Suprapubic skin (tissue), 4 donors: ENCODE measurements at regions not wholly inside any gene's neighbourhood (a gene's known extent, or its start where the extent isn't known, plus 50 kb on each side); places are given as distances from the start of the nearest gene placed in this dataset.
A peak's percentile ranks its signal among the peaks of the same experiment; 100 is the strongest.

Experiments
- DNase-seq, 2 donors: peaks; one replicate each; pipeline ENCODE4 v3.0.0-alpha.2; 2019; ENCODE audit warnings: low spot score in 2 of 2
- H3K27ac ChIP-seq: fragments of 200-600 bp; sonication (generic); one replicate; pipeline ENCODE4 v1.5.1; 2019
- H3K27me3 ChIP-seq: fragments of 200-600 bp; sonication (generic); one replicate; pipeline ENCODE4 v1.5.1; 2019
- H3K36me3 ChIP-seq: fragments of 200-600 bp; sonication (generic); one replicate; pipeline ENCODE4 v1.5.1; 2019
- H3K4me1 ChIP-seq: fragments of 200-600 bp; sonication (generic); one replicate; pipeline ENCODE4 v1.5.1; 2019
- H3K4me3 ChIP-seq: fragments of 200-600 bp; sonication (generic); one replicate; pipeline ENCODE4 v1.5.1; 2019; ENCODE audit warnings: mild to moderate bottlenecking
- H3K9me3 ChIP-seq: fragments of 200-600 bp; sonication (generic); one replicate; pipeline ENCODE4 v1.5.1; 2019
- EP300 ChIP-seq: sonication (generic); formaldehyde crosslinking; IDR thresholded peaks from one replicate; pipeline ENCODE4 v1.6.1; 2017; ENCODE audit warnings: antibody characterized with exemption
- POLR2A ChIP-seq, 2 donors: fragments of 450-650 bp; IDR thresholded peaks; one replicate each; pipeline ENCODE4 v1.6.1; 2017; ENCODE audit warnings: antibody characterized with exemption in 2 of 2, mild to moderate bottlenecking in 2 of 2, moderate library complexity in 2 of 2
- POLR2AphosphoS5 ChIP-seq, 3 donors: sonication (generic); formaldehyde crosslinking; IDR thresholded peaks; one replicate each; pipeline ENCODE4 v1.6.1; 2017; ENCODE audit warnings: antibody characterized with exemption in 3 of 3
- WGBS: methylation state at CpG from one replicate; pipeline ENCODE4 v1.1.5; 2018; 5-methylcytosine and 5-hydroxymethylcytosine counted together
- TF ChIP-seq, protein P1 (sequence below), 2 donors: fragments of 200-600 bp in 1 of 2; fragments of 450-650 bp in 1 of 2; sonication (generic) in 1 of 2; IDR thresholded peaks; one replicate each; pipeline ENCODE4 v1.5.1; 2016 to 2019; ENCODE audit warnings: antibody characterized with exemption in 2 of 2, mild to moderate bottlenecking in 1 of 2, moderate library complexity in 1 of 2

DNA sequence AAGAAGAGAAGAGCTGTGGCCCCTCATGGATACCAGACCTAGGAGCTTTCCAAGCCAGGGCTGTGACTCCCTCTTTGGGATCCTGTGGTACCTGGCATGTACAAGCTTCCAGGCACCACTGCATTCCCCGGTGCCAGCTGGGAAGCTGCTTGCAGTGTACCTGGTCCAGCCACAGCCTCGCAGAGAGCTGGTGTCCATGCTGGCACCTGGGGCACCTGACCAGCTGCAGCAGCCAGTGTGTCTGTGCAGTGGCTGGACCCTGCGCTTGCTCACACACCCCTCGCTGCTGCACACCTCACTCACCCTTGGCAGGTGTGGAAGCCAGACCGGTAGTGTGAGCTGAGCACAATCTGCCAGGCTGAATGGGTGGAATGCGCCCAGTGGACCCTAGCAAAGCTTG, 190.9 kb upstream of the MAN1A1 start:
- Histone ChIP-seq H3K9me3 (no peaks in the 10 kb centered on the region), H3K4me1 (peaks cover 12% of the 10 kb centered on the region), H3K36me3 (no peaks in the 10 kb centered on the region), H3K27me3 (no peaks in the 10 kb centered on the region), H3K4me3 (no peak overlapping the region), H3K27ac (no peak overlapping the region)
- no peak for DNase-seq
- TF ChIP-seq POLR2A (IDR thresholded peaks at IDR 0.05): no peak
- no peak for TF ChIP-seq POLR2AphosphoS5 (IDR thresholded peaks at IDR 0.05)
- no peak for TF ChIP-seq EP300
- TF ChIP-seq, protein P1, sequence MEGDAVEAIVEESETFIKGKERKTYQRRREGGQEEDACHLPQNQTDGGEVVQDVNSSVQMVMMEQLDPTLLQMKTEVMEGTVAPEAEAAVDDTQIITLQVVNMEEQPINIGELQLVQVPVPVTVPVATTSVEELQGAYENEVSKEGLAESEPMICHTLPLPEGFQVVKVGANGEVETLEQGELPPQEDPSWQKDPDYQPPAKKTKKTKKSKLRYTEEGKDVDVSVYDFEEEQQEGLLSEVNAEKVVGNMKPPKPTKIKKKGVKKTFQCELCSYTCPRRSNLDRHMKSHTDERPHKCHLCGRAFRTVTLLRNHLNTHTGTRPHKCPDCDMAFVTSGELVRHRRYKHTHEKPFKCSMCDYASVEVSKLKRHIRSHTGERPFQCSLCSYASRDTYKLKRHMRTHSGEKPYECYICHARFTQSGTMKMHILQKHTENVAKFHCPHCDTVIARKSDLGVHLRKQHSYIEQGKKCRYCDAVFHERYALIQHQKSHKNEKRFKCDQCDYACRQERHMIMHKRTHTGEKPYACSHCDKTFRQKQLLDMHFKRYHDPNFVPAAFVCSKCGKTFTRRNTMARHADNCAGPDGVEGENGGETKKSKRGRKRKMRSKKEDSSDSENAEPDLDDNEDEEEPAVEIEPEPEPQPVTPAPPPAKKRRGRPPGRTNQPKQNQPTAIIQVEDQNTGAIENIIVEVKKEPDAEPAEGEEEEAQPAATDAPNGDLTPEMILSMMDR (IDR thresholded peaks at IDR 0.05): no peak
- 88% methylated on average over 2 of the region's 6 CpGs for WGBS

DNA sequence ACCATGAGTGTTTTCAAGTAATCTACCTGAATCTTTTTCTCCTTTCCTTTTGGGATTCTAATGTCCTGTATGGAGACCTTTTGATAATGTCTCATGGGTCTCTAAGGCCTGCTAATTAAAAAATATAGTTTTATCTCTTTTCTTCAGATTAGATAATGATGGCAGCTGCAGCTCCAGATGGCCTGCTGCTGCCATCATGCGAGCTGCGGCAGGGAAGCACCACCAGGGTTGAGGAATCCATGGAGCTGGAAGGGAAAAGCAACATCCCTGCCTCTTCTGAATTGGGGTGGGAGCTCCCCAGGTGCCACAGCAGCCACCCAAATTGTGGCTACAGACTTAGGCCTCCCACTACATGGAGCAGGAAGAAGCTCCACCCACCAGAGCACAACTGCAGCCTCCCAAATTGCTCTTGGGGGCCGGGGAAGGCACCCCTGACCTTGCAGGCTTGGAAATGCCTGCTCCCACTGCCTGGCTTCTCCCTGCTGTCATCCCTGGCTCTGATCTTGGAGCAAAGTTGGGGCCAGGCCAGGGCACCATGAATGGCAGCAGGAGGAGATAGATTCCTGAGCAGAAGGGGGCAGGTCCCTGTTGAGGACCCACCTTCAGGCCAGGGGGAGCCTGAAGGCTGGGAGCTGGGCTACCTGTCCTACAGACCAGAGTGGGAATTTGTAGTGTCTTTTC, 189.6 kb upstream of the MAN1A1 start:
- Histone ChIP-seq H3K27me3 (no peaks in the 10 kb centered on the region), H3K36me3 (no peaks in the 10 kb centered on the region), H3K4me3 (no peak overlapping the region), H3K27ac (no peak overlapping the region), H3K9me3 (no peaks in the 10 kb centered on the region), H3K4me1 (peaks cover 15% of the 10 kb centered on the region)
- WGBS: 82% methylated on average over 3 of the region's 3 CpGs
- no peak for DNase-seq
- TF ChIP-seq, protein P1 (IDR thresholded peaks at IDR 0.05): no peak
- TF ChIP-seq POLR2AphosphoS5 (IDR thresholded peaks at IDR 0.05) (no peak), EP300 (no peak), POLR2A (IDR thresholded peaks at IDR 0.05) (no peak)

DNA sequence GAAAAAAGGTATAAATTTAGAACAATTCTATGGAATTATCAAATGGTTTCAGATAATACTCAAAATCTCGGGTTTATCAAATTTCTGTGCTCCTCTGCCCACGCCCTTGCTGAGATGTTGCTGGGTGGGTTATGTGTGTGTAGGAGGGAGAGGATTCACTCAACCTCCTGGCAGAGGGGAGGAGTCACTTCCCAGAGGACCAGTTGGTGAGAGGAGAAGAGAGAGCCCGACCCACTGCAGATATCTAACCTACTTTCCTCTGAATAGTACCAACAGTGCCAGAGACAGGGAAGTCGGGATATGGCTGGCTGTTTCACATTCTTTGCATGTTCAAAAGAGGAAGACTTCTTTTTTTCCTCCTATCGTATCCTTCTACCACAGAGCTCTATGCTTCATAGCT, 187.1 kb upstream of the MAN1A1 start:
- TF ChIP-seq, protein P1 (IDR thresholded peaks at IDR 0.05): no peak
- no peak for TF ChIP-seq POLR2A (IDR thresholded peaks at IDR 0.05)
- TF ChIP-seq POLR2AphosphoS5 (IDR thresholded peaks at IDR 0.05): no peak
- no peak for TF ChIP-seq EP300
- Histone ChIP-seq H3K4me1 (peaks cover 26% of the 10 kb centered on the region), H3K4me3 (no peak overlapping the region), H3K9me3 (no peaks in the 10 kb centered on the region), H3K27ac (no peak overlapping the region), H3K36me3 (no peaks in the 10 kb centered on the region), H3K27me3 (no peaks in the 10 kb centered on the region)
- DNase-seq: no peak
- 88% methylated on average over 5 of the region's 5 CpGs for whole genome bisulfite sequencing

DNA sequence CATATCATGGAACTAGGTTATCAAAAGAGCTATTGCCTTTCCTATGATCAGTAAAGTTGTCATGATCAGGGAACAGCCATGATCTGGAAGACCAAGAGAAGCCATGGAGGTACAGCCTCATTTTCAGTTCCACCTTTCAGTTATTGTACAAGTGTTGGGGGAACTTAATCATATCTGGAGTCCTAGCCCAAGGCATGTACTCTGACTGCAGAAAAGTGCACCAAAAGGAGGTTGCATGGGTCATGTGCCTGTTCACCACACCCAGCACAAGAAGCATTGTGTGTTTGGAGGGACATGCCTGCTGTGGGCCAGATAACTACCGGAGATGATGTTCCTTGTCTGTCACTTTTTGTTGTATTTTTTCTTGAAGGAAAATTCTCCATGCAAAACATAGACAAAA, 185.8 kb upstream of the MAN1A1 start:
- TF ChIP-seq, protein P1 (IDR thresholded peaks at IDR 0.05): no peak
- TF ChIP-seq EP300: no peak
- no peak for TF ChIP-seq POLR2A (IDR thresholded peaks at IDR 0.05)
- no peak for TF ChIP-seq POLR2AphosphoS5 (IDR thresholded peaks at IDR 0.05)
- no peak overlapping the region for H3K4me3 ChIP-seq
- no peak for DNase-seq
- no peaks in the 10 kb centered on the region for H3K9me3 ChIP-seq
- H3K4me1 ChIP-seq: peaks cover 17% of the 10 kb centered on the region
- WGBS: 71% methylated on average over 1 of the region's 1 CpG
- H3K27ac ChIP-seq: no peak overlapping the region
- no peaks in the 10 kb centered on the region for H3K36me3 ChIP-seq
- H3K27me3 ChIP-seq: no peaks in the 10 kb centered on the region

DNA sequence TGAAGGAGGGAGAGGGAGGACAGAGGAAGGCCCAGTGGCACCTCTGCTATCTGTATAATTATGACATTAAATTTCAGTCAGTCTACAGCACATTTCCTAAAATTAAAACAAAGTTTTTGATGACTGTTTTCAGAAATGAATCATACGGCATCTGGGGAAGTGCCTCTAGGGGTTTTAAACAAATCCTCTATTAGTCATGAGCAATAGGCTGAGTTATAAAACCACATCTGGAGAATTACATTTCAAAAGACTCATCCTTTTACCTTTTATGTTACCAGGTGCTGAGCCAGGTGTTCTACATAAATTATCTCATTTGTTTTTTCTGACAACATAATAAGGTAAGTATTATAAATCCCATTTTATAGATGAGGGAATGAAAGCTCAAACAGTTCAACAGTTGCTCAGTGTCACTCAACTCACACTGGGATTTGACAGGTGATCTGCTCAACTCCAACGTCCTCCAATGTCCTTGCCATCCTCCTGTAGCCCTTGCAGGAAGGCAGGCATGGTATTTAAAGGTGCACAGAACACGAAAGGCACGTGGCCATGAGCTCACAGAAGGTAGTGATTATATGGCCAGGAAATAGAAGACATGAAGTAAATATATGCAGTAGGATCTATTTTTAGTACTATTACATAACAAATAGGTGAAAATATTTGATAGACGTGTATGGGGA, 184.2 kb upstream of the MAN1A1 start:
- DNase-seq: no peak
- Histone ChIP-seq H3K4me3 (no peak overlapping the region), H3K27me3 (no peaks in the 10 kb centered on the region), H3K4me1 (peaks cover 16% of the 10 kb centered on the region), H3K27ac (peak overlapping the region; percentile 45), H3K9me3 (no peaks in the 10 kb centered on the region), H3K36me3 (no peaks in the 10 kb centered on the region)
- TF ChIP-seq, protein P1 (IDR thresholded peaks at IDR 0.05): no peak
- TF ChIP-seq POLR2A (IDR thresholded peaks at IDR 0.05) (no peak), POLR2AphosphoS5 (IDR thresholded peaks at IDR 0.05) (no peak), EP300 (no peak)
- WGBS: 43% methylated on average over 5 of the region's 5 CpGs
